ENCODE measurements at regions not wholly inside any gene's neighbourhood (a gene's known extent, or its start where the extent isn't known, plus 50 kb on each side); places are given as distances from the start of the nearest gene placed in this dataset.

- Histone ChIP-seq H3K27ac (ENCODE audit: low read depth in 2 of 2, low read length in 2 of 2) (no peak overlapping the region), H3K9me3 (ENCODE audit: control insufficient read depth in 2 of 3, insufficient read depth in 1 of 3, low read length in 3 of 3) (no peaks in the 10 kb centered on the region), H3K4me1 (ENCODE audit: control insufficient read depth in 2 of 3, insufficient read depth in 2 of 3, low read depth in 1 of 3, low read length in 3 of 3) (no peaks in the 10 kb centered on the region), H3K9ac (ENCODE audit: low read length in 3 of 3) (no peak overlapping the region), H3K36me3 (ENCODE audit: control insufficient read depth in 2 of 3, insufficient read depth in 3 of 3, low read length in 3 of 3) (no peaks in the 10 kb centered on the region), H3K27me3 (ENCODE audit: control insufficient read depth, insufficient read depth, low read length) (no peaks in the 10 kb centered on the region), H3K4me3 (ENCODE audit: low read length in 3 of 3) (no peak overlapping the region)
- FAIRE-seq = no peak
- no peak for TF ChIP-seq CTCF (IDR thresholded peaks at IDR 0.05; ENCODE audit: borderline replicate concordance, extremely low read depth, insufficient read depth)
- no peak for DNase-seq
- intact Hi-C loops (cut with DNase I) = no loop called here
These were observed 1015.8 kb upstream of the SEL1L start for GRCh38 chr14:82549306-82549990.

- no peaks in the 10 kb centered on the region for H3K27me3 ChIP-seq (ENCODE audit: control insufficient read depth, insufficient read depth, low read length)
- no peaks in the 10 kb centered on the region for H3K9me3 ChIP-seq (ENCODE audit: control insufficient read depth in 2 of 3, insufficient read depth in 1 of 3, low read length in 3 of 3)
- intact Hi-C loops (cut with DNase I) = no loop called here
- no peaks in the 10 kb centered on the region for H3K36me3 ChIP-seq (ENCODE audit: control insufficient read depth in 2 of 3, insufficient read depth in 3 of 3, low read length in 3 of 3)
- H3K27ac ChIP-seq (ENCODE audit: low read depth in 2 of 2, low read length in 2 of 2) = no peak overlapping the region
- H3K9ac ChIP-seq (ENCODE audit: low read length in 3 of 3) = no peak overlapping the region
- no peak overlapping the region for H3K4me3 ChIP-seq (ENCODE audit: low read length in 3 of 3)
- no peak for FAIRE-seq
- no peak for DNase-seq
- no peaks in the 10 kb centered on the region for H3K4me1 ChIP-seq (ENCODE audit: control insufficient read depth in 2 of 3, insufficient read depth in 2 of 3, low read depth in 1 of 3, low read length in 3 of 3)
- no peak for TF ChIP-seq CTCF (IDR thresholded peaks at IDR 0.05; ENCODE audit: borderline replicate concordance, extremely low read depth, insufficient read depth)
These were observed 1029.2 kb upstream of the SEL1L start for GRCh38 chr14:82562881-82563280.

- FAIRE-seq = no peak
These were observed 1032.2 kb upstream of the SEL1L start for GRCh38 chr14:82565825-82566224.

More at GRCh38 chr14:82565825-82566224, 1032.2 kb upstream of the SEL1L start:
- no peaks in the 10 kb centered on the region for H3K27me3 ChIP-seq (ENCODE audit: control insufficient read depth, insufficient read depth, low read length)
- no peak overlapping the region for H3K4me3 ChIP-seq (ENCODE audit: low read length in 3 of 3)
- H3K9ac ChIP-seq (ENCODE audit: low read length in 3 of 3) = no peak overlapping the region
- H3K4me1 ChIP-seq (ENCODE audit: control insufficient read depth in 2 of 3, insufficient read depth in 2 of 3, low read depth in 1 of 3, low read length in 3 of 3) = no peaks in the 10 kb centered on the region
- no peak overlapping the region for H3K27ac ChIP-seq (ENCODE audit: low read depth in 2 of 2, low read length in 2 of 2)
- H3K36me3 ChIP-seq (ENCODE audit: control insufficient read depth in 2 of 3, insufficient read depth in 3 of 3, low read length in 3 of 3) = no peaks in the 10 kb centered on the region
- no peaks in the 10 kb centered on the region for H3K9me3 ChIP-seq (ENCODE audit: control insufficient read depth in 2 of 3, insufficient read depth in 1 of 3, low read length in 3 of 3)
- intact Hi-C loops (cut with DNase I) = no loop called here
- DNase-seq = no peak
- TF ChIP-seq CTCF (IDR thresholded peaks at IDR 0.05; ENCODE audit: borderline replicate concordance, extremely low read depth, insufficient read depth) = no peak

Measured in kidney (tissue), 13 donors.